ENCODE measurements at regions not wholly inside any gene's neighbourhood (a gene's known extent, or its start where the extent isn't known, plus 50 kb on each side); places are given as distances from the start of the nearest gene placed in this dataset.

DNA sequence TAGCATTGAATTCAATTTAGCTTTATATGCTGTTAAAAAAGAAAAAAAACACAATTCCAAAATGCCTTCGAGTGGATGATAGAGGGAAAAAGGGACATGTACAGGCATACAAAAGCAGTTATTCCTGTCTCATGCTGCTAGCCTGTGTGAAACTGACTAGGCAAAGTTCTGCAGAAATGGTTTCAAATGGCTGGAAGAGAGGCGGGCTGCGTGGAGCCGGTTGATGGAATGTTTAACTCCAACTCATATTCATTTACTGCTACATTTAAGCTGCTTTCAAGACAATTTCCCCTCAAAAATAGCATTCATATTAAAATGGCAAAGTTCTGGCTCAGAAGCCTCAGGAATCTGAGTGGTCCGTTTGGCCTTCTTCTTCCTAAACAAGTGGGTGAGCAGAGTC is 143.8 kb upstream of the PPARGC1A start:
- DNase-seq: no peak

DNA sequence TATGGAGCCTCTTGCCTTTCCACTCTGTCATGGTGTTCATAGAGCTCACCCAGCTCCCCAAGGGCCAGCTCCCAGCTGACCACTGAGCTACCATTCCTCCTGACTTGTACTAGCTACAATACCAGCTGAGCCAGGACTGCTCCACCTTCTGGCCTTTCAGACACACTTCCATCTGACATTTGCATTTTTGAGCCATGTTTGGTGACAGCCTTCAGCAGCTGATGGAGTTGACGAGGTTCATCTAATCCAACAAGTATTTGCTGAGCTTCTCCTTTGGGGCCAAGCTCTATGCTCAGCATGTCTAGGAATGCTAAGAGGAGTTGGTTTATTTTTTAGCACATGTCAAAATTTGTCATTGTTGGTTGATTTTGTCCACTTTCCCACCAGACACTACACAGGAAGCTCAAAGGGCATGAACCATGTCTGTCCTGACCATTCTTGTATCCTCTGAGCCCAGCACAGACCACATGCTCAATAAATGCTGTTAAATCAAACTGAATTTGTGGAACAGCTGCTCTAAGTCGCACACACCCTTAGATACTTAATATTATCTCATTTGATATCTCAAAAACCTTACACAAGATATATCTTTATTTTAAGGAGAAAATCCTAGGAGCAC is 142.6 kb upstream of the PPARGC1A start:
- DNase-seq: no peak

DNA sequence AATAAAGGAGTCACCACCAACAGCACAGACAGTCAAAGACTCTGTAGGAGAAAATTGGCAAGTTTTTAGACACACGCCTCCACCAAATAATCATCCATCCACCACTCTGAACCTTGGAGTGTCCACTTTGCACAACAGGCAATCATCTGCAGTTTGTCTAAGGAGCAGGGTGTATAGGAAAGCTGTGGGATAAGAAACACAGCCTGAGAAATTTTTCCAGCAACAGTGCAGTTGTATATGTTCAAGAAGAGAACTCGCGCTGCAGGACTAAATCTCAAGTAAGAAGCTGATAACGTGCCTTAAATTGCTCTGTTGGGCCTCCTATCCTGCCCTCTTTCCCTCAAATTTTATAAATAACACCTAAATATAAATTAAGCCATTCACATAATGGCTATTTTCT is 136.7 kb upstream of the PPARGC1A start:
- DNase-seq: no peak

GRCh38 chr4:24024605-24025004 is 134.8 kb upstream of the PPARGC1A start:
- DNase-seq: no peak

DNA sequence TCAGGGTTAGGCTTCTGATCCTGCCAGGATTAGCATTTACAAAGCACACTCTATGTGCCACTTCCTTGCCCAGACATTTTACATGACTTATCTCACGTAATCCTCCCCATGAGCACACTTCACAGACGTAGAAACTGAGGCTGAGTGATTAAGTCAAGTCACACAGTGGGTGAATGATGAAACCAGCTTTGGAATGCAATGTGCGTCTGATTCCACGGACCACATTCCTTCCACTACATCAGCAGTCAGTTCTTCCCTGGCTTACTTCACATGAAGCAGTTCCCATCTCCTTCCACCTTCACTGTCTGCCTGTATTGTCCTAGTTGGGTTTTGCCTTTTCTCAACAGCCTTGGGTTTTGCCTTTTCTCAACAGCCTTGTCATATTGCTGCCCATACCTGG is 134.3 kb upstream of the PPARGC1A start:
- DNase-seq: no peak

DNA sequence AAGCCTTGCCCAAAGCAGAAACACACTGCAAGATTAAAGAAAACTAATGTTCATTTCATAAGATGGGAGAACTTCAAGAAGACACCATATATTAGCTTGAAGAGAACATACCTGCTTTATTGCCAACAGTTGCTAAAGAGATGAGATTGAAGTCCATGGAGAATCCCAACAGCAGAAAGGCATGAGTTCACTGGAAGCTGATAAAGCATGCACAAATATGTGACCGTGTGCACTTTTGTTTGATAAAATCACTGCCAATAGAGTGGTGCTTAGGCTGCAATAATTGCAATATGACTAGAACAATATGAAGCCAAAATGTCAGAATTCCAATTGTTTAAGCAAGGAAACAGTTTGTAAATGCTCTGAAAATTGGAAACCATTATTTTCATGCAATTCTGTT is 125.9 kb upstream of the PPARGC1A start:
- DNase-seq: no peak

GRCh38 chr4:24013668-24014422 is 124.0 kb upstream of the PPARGC1A start:
- no peak for DNase-seq

- DNase-seq: no peak
Measured at GRCh38 chr4:24010994-24011393, 121.1 kb upstream of the PPARGC1A start.

GRCh38 chr4:24010573-24010972 is 120.7 kb upstream of the PPARGC1A start:
- no peak for DNase-seq

- no peak for DNase-seq
Measured at GRCh38 chr4:24007860-24008261, 118.0 kb upstream of the PPARGC1A start.

DNA sequence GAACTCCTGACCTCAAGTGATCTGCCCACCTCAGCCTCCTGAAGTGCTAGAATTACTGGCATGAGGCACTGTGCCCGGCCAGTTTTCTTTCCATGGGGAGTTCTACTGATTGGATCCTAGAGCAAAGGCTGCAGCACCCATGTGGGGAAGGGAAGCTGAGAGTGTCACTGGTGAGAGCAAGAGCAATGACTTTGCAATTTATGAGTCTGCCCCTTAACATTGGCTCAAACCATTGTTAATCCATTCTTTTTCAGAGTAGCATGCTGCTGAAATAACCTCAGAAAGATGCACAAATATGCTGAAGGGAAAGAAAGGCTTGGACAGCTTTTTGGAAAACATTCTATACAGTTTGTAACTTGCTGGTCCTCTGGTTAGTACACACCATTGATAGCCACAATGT is 116.4 kb upstream of the PPARGC1A start:
- DNase-seq: no peak

DNA sequence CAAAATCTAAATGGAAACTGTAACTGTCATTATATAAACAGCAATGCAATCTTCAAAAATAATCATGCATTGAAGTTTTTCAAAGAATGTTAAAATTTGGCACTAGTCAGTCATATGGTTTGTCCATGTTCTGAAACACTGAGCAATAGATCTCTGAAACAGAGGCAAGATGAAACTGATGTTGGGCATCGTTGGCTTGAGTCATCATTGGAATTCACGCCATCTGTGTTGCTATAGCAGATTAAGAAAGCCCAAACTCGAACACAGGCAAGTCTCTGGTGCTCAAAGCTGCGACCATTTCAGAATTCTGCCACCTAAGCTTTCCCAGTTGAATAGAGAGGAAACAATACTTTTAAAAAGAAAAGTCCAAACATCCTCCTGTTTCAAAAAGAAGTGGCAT is 114.1 kb upstream of the PPARGC1A start:
- DNase-seq: no peak

DNA sequence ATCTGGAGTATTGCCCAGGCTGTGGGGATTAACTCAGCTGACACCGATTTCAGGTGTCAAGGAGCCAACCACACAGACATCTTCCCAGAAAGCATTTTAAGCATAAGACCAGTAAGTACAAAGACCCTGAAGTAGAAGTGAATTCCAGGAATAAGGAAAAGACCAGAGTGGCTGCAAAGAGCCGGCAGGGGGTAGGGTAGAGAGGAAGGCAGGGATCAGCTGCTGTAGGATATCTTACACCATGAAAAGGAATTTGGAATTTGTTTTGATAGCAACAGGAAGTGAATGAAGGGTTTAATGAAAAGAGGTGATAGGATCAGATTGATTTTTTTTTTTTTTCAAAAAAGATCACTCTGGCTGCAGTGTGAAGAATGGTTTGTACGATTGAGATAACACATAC is 113.6 kb upstream of the PPARGC1A start:
- DNase-seq: no peak

- no peak for DNase-seq
Measured at GRCh38 chr4:24002330-24002966, 112.6 kb upstream of the PPARGC1A start.

DNA sequence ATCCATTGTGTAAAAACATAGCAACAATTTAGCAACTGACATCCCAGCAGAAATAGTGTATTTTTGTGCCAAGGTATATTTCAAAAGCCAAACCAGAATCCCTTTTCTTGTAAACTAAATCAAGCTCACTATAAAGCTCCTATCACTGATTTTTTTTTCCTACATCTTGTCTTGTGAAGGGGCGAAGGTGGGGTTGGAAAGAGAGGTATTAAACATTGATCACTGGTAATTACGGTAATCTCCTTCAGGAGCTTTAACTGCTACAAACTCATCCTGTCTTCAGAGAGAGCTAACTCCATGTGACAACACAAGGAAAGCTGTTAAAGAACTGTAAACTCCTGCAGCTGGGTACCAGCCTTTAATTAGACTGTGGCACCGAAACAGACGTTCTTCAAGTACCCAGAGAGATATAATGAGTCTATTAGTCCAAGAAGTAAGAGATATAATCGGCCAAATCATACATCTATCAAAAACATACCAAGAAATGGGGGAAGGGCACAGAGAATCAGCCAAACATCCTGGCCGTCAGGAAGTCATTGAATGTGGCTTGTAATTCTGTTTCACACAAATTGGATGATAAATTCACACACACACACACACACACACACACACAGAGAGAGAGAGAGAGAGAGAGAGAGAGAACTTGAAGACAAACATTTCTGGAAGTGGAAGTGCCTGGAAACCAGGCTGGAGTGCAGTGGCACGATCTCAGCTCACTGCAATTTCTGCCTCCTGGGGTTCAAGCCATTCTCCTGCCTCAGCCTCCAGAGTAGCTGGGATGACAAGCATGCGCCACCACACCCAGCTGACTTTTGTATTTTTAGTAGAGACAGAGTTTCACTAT is 111.9 kb upstream of the PPARGC1A start:
- DNase-seq: no peak

- DNase-seq: no peak
Measured at GRCh38 chr4:24000470-24000831, 110.6 kb upstream of the PPARGC1A start.

DNA sequence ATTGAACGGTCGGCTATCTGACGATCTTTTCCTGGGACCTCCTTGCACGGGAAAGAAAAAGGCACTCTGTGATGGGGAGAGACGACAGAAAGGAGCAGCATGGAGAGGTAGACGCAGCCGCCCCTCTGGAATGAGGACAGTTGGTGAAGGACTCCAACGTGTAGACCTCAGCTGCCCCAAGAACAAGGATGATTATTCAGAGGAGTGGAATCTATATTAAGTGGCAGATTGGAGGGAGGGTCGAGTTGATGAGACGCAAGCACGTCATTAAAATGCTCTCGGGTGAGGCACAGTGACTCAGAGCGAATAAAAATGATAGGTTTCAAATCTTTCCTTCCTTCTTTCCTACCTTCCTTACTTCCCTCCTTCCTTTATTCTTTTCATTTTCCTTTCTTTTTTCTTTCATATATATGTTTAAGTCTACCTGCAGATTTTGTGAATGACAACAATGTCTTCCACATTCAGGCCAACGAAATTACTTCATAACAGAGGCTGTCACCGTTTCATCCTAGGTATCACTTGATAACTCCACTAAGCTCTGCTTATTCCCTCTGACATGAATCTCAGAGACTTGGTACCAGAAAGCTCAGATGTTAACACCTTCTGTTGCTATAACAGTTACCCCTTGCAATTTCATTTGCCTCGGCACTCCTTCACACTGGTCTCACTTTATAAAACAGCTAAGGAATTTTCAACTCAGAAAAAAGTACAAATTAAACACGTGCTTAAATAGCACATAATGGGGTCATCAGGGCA is 110.0 kb upstream of the PPARGC1A start:
- no peak for DNase-seq

GRCh38 chr4:23993373-23993772 is 103.5 kb upstream of the PPARGC1A start:
- no peak for DNase-seq

GRCh38 chr4:23991444-23991843 is 101.6 kb upstream of the PPARGC1A start:
- DNase-seq: no peak

DNA sequence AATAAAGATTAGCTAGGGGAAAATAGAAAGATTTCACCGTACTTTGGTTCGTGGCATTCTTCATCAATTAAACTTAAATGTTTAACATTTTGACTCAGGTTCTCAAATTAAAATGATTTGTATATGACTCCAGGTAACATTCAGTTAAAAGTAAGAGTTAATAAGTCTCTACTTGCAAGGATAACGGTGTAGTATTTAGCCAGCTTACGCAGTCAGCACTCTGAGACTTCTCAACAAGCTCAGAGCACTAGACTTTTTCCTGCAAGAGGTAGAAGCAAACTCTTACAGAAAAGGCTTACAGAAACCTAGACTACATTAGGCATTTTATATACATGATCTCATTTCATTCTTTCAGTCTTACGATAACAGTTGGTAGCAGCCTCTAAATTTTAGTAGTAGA is 96.4 kb upstream of the PPARGC1A start:
- no peak for DNase-seq

GRCh38 chr4:23981328-23981727 is 91.5 kb upstream of the PPARGC1A start:
- no peak for DNase-seq

DNA sequence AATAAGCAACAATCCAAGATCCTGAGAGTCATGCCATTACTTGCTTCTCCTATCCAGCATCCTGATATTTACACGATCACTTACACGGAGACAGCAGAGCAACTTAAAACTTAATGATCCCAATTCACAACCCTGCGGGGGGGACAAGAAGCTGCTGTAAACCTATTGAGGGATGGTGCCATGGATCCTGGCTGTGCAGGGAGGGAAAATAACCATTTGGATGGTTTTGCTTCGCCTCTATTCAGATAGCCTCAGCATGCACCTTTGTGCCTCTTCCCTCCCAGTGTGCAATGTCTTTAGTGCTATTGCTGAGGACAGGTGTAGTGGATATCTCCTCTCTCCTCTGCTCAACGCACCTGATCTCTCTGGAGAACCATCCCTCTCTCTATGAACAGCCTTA is 89.7 kb upstream of the PPARGC1A start:
- DNase-seq: no peak

- no peak for DNase-seq
Measured at GRCh38 chr4:23978002-23978401, 88.2 kb upstream of the PPARGC1A start.
